K562 (cell line): ENCODE measurements at regions not wholly inside any gene's neighbourhood (a gene's known extent, or its start where the extent isn't known, plus 50 kb on each side); places are given as distances from the start of the nearest gene placed in this dataset.

ENCODE experiments used
- ATAC-seq: fragments of 200-7000 bp; cut with Tn5 transposase; 3 replicates; pipeline ENCODE4 v1.9.1; 2020; ENCODE audit warnings: moderate library complexity
- BruUV-seq: library from RNA; stranded (reverse); fragments of 400-500 nt; replicated peaks from 2 replicates; lab custom pipeline; 2021; lab: Mats Ljungman, UMichigan
- CTCF ChIA-PET: fragments of 300-600 bp; formaldehyde crosslinking; extraction: SDS; loops from one replicate; lab custom pipeline; 2021; ENCODE audit warnings: low intra/inter-chr PET ratio; lab: Yijun Ruan, JAX
- POLR2A ChIA-PET: fragments of 300-600, 350-650 bp; sonication (Branson Sonifier 250); formaldehyde crosslinking; extraction: SDS; loops from one replicate; lab custom pipeline; 2021; ENCODE audit warnings: antibody characterized with exemption, inconsistent platforms; lab: Yijun Ruan, JAX
- DNase-seq, 4 experiments: peaks; one replicate each; pipeline versions ENCODE4 v3.0.0 to v3.0.0-alpha.2; 2011 to 2018; ENCODE audit warnings: low spot score in 3 of 4, mixed read lengths in 3 of 4; ENCODE audit errors: extremely low read depth in 1 of 4
- FAIRE-seq: peaks from 2 replicates; lab custom pipeline; 2011; peaks lifted over from hg19 to GRCh38; lab: Jason Lieb, UNC
- H2AFZ ChIP-seq: 2 replicates; pipeline ENCODE4 v1.6.0; 2011; ENCODE audit warnings: low read depth, low read length, control low read depth, inconsistent platforms
- H3K27ac ChIP-seq: fragments of 200-600 bp; 3 replicates; pipeline ENCODE4 v1.8.0; 2011; ENCODE audit warnings: low read depth, mild to moderate bottlenecking, control low read depth, inconsistent platforms, low read length, moderate library complexity, mixed read lengths; ENCODE audit errors: extremely low read depth
- H3K27me3 ChIP-seq, 2 experiments: fragments of 300-600 bp in 1 of 2; 2 replicates in 1 of 2; 3 replicates in 1 of 2; pipeline versions ENCODE4 v1.6.0 to v1.8.0; 2011; ENCODE audit warnings: inconsistent platforms in 2 of 2, low read length in 2 of 2, mild to moderate bottlenecking in 1 of 2, mixed read lengths in 1 of 2, moderate library complexity in 1 of 2; ENCODE audit not compliant: control insufficient read depth in 2 of 2, insufficient read depth in 2 of 2
- H3K36me3 ChIP-seq: fragments of 300-600 bp; 3 replicates; pipeline ENCODE4 v1.8.0; 2011; ENCODE audit warnings: mild to moderate bottlenecking, low read length, inconsistent platforms; ENCODE audit not compliant: control insufficient read depth, insufficient read depth
- H3K4me1 ChIP-seq, 2 experiments: fragments of 200-600 bp in 1 of 2; replicated peaks in 1 of 2; 2 replicates in 1 of 2; 3 replicates in 1 of 2; pipeline versions ENCODE4 v1.5.1 to v1.8.0; 2011; ENCODE audit warnings: inconsistent platforms in 2 of 2, low read length in 2 of 2, mild to moderate bottlenecking in 1 of 2, mixed read lengths in 1 of 2, moderate library complexity in 1 of 2; ENCODE audit not compliant: control insufficient read depth in 2 of 2, insufficient read depth in 2 of 2
- H3K4me2 ChIP-seq: 2 replicates; pipeline ENCODE4 v1.6.1; 2011; ENCODE audit warnings: low read length, control low read depth, inconsistent platforms, mixed read lengths; ENCODE audit not compliant: insufficient read depth
- H3K4me3 ChIP-seq: fragments of 200-600 bp; sonication (generic), shearing (Covaris generic); 2 replicates; pipeline ENCODE4 v1.5.1; 2016; ENCODE audit warnings: control low read depth, inconsistent platforms
- H3K79me2 ChIP-seq: fragments of 200-600 bp; 3 replicates; pipeline ENCODE4 v1.8.0; 2011; ENCODE audit warnings: low read length, inconsistent platforms; ENCODE audit not compliant: control insufficient read depth, insufficient read depth
- H3K9ac ChIP-seq, 2 experiments: 2 replicates each; pipeline versions ENCODE4 v1.6.0 to v1.6.1; 2011; ENCODE audit warnings: low read depth in 2 of 2, low read length in 2 of 2, control low read depth in 1 of 2, inconsistent platforms in 1 of 2, mild to moderate bottlenecking in 1 of 2, mixed read lengths in 1 of 2; ENCODE audit not compliant: insufficient read depth in 1 of 2
- H3K9me1 ChIP-seq: one replicate; pipeline ENCODE4 v1.6.0; 2011; ENCODE audit warnings: inconsistent platforms, mild to moderate bottlenecking, low read length, moderate library complexity; ENCODE audit not compliant: control insufficient read depth, insufficient read depth
- H3K9me3 ChIP-seq: replicated peaks from 2 replicates; pipeline ENCODE4 v1.5.1; 2011; ENCODE audit warnings: low read depth, low read length, inconsistent platforms; ENCODE audit not compliant: control insufficient read depth, insufficient read depth
- H4K20me1 ChIP-seq: replicated peaks from 2 replicates; pipeline ENCODE4 v1.6.1; 2011; ENCODE audit warnings: low read length, inconsistent platforms, mixed read lengths; ENCODE audit not compliant: control insufficient read depth, insufficient read depth
- GMEB1 ChIP-seq: fragments of 250-450 bp; sonication (Bioruptor Pico); IDR thresholded peaks from 2 replicates; pipeline ENCODE4 v1.4.0; 2020; ENCODE audit warnings: mild to moderate bottlenecking
- MEF2D ChIP-seq: conservative IDR thresholded peaks from 2 replicates; pipeline ENCODE4 v1.6.1; 2016; ENCODE audit warnings: low read depth, missing genetic modification characterization, missing compliant biosample characterization
- NEUROD1 ChIP-seq: fragments of 150-350 bp; IDR thresholded peaks from 2 replicates; pipeline ENCODE4 v1.6.1; 2014; ENCODE audit warnings: borderline replicate concordance, low read length, low read depth; ENCODE audit not compliant: partially characterized antibody
- NR3C1 ChIP-seq: sonication (generic); formaldehyde crosslinking; IDR thresholded peaks from 2 replicates; pipeline ENCODE4 v1.8.1; 2022; ENCODE audit warnings: missing genetic modification reagents
- PHF8 ChIP-seq: fragments of 200-600 bp; sonication (generic); IDR thresholded peaks from 2 replicates; pipeline ENCODE4 v1.6.1; 2012; ENCODE audit warnings: mixed run types, mild to moderate bottlenecking, inconsistent platforms, low read length, moderate library complexity, borderline replicate concordance
- POLR2H ChIP-seq: IDR thresholded peaks from 2 replicates; pipeline ENCODE4 v1.6.1; 2016; ENCODE audit warnings: missing genetic modification characterization, low read depth, mild to moderate bottlenecking, control low read depth, missing compliant biosample characterization, moderate library complexity
- SMARCE1 ChIP-seq: fragments of 450-650 bp; IDR thresholded peaks from 2 replicates; pipeline ENCODE4 v1.7.1; 2016; ENCODE audit warnings: mild to moderate bottlenecking
- ZMIZ1 ChIP-seq, 2 experiments: fragments of 150-350 bp in 1 of 2; IDR thresholded peaks; 2 replicates each; pipeline ENCODE4 v1.6.1; 2012 to 2016; ENCODE audit warnings: low read depth in 2 of 2, low read length in 2 of 2, mild to moderate bottlenecking in 1 of 2, moderate library complexity in 1 of 2
- ZNF644 ChIP-seq: fragments of 200-800 bp; sonication (Bioruptor generic); IDR thresholded peaks from 2 replicates; pipeline ENCODE4 v1.6.1; 2016; ENCODE audit warnings: low read depth, missing genetic modification characterization, missing compliant biosample characterization
- whole genome bisulfite sequencing: fragments of 100-300 bp; shearing (Covaris generic); methylation state at CpG from one replicate; pipeline ENCODE4 v1.1.6; 2016; ENCODE audit warnings: low coverage, mixed read lengths; ENCODE audit not compliant: insufficient coverage; ENCODE audit errors: missing lambda C conversion rate; 5-methylcytosine and 5-hydroxymethylcytosine counted together
- in situ Hi-C: fragments of 300-500 bp; cut with MboI; formaldehyde crosslinking; loops from 4 replicates; pipeline ENCODE4 v1.15.0; 2018; ENCODE audit warnings: inconsistent platforms, mixed read lengths
- intact Hi-C: fragments of 100-400 bp; cut with micrococcal nuclease; formaldehyde crosslinking; loops from 2 replicates; pipeline ENCODE4 v1.14.2; 2022

DNA sequence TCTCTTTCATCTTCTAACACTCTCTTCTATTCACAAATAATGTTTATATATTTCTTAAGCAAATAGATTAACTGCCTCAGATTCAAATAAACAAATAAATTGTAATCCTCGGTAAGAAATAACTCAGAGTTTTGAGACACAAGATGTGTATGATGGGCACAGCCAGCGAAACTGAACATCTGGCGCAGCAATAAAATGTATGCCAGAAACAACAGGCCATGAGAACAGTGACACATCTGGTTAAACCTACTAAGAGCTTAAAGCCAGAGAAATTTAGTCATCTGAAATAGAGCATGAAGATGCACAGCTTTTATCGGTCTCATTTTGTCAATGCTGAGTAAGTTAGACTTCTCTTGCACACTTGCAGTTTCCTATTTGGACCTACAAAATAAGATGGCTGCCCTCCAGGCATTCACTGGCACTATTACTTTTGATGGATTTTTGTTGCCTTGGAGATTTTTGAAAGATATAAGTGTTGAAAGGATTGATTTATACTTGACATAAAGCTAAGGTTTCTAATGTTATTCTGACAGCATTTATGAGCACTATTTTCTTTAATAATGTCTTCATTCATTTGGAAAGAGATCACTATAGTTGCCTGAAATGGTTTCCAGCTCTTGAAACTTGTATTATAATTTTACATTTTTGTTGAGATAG lies 1444.0 kb downstream of the PCDH18 start (continued):
- no peak for TF ChIP-seq ZMIZ1 (IDR thresholded peaks at IDR 0.05; ENCODE audit: low read depth in 2 of 2, low read length in 2 of 2)

GRCh38 chr4:136078976-136079375 lies 1453.3 kb downstream of the PCDH18 start:
- H3K9ac ChIP-seq, result no peak overlapping the region
- H3K27me3 ChIP-seq, result no peaks in the 10 kb centered on the region
- no peaks in the 10 kb centered on the region for H3K9me1 ChIP-seq
- no peak overlapping the region for H3K4me3 ChIP-seq
- WGBS, result 10% methylated on average over 1 of the region's 1 CpG
- CTCF ChIA-PET, result no interaction called here
- DNase-seq, result no peak
- intact Hi-C loops (no loop called here), in situ Hi-C loops (no loop called here)
- H3K36me3 ChIP-seq, result no peaks in the 10 kb centered on the region
- no peak overlapping the region for H3K27ac ChIP-seq
- no peaks in the 10 kb centered on the region for H3K9me3 ChIP-seq
- no TSS peak for BruUV-seq
- H3K4me1 ChIP-seq, result no peaks in the 10 kb centered on the region
- no peaks in the 10 kb centered on the region for H4K20me1 ChIP-seq
- no peak for ATAC-seq
- no peak for FAIRE-seq
- POLR2A ChIA-PET, result no interaction called here
- H3K79me2 ChIP-seq, result no peaks in the 10 kb centered on the region
- no peak overlapping the region for H3K4me2 ChIP-seq
- no peak overlapping the region for H2AFZ ChIP-seq
- TF ChIP-seq ZNF644, result no peak
- no peak for TF ChIP-seq NEUROD1
- TF ChIP-seq MEF2D (tag), result no peak
- no peak for TF ChIP-seq POLR2H (tag)
- TF ChIP-seq NR3C1 (CRISPR knock-in tag), result no peak
- no peak for TF ChIP-seq PHF8
- TF ChIP-seq GMEB1 (CRISPR knock-in tag), result no peak
- TF ChIP-seq SMARCE1, result no peak
